ENCODE measurements at regions not wholly inside any gene's neighbourhood (a gene's known extent, or its start where the extent isn't known, plus 50 kb on each side); places are given as distances from the start of the nearest gene placed in this dataset.
"Not testable (repeated sequence)": the region's sequence is repeated elsewhere in the genome, so short reads cannot be mapped to it uniquely, and the experiment has no call there.

GRCh38 chr2:215644233-215644897, 208.5 kb upstream of the FN1 start:
- DNase-seq, result no peak

GRCh38 chr2:215638687-215639086, 202.8 kb upstream of the FN1 start:
- no peak for DNase-seq

GRCh38 chr2:215637651-215638050, 201.8 kb upstream of the FN1 start:
- DNase-seq, result no peak

- DNase-seq, result no peak
Observed at GRCh38 chr2:215636816-215637215, 200.9 kb upstream of the FN1 start.

GRCh38 chr2:215635788-215636139, 199.9 kb upstream of the FN1 start:
- no peak for DNase-seq

- no peak for DNase-seq
Observed at GRCh38 chr2:215635071-215635787, 199.4 kb upstream of the FN1 start.

- no peak for DNase-seq
Observed at GRCh38 chr2:215633360-215633759, 197.5 kb upstream of the FN1 start.

- DNase-seq, result no peak
Observed at GRCh38 chr2:215631696-215632095, 195.8 kb upstream of the FN1 start.

- not testable (repeated sequence) for DNase-seq
Observed at GRCh38 chr2:215630796-215631195, 194.9 kb upstream of the FN1 start.

- no peak for DNase-seq
Observed at GRCh38 chr2:215627771-215628170, 191.9 kb upstream of the FN1 start.

- DNase-seq, result no peak
Observed at GRCh38 chr2:215626812-215627281, 191.0 kb upstream of the FN1 start.

- DNase-seq, result no peak
Observed at GRCh38 chr2:215626063-215626462, 190.2 kb upstream of the FN1 start.

- DNase-seq, result no peak
Observed at GRCh38 chr2:215625207-215625606, 189.3 kb upstream of the FN1 start.

- DNase-seq, result no peak
Observed at GRCh38 chr2:215624423-215624829, 188.6 kb upstream of the FN1 start.

GRCh38 chr2:215622837-215623236, 187.0 kb upstream of the FN1 start:
- no peak for DNase-seq

- DNase-seq, result no peak
Observed at GRCh38 chr2:215621381-215621780, 185.5 kb upstream of the FN1 start.

GRCh38 chr2:215620528-215620927, 184.7 kb upstream of the FN1 start:
- no peak for DNase-seq

GRCh38 chr2:215619989-215620388, 184.1 kb upstream of the FN1 start:
- DNase-seq, result no peak

GRCh38 chr2:215619022-215619958, 183.4 kb upstream of the FN1 start:
- no peak for DNase-seq

- DNase-seq, result no peak
Observed at GRCh38 chr2:215618145-215618544, 182.3 kb upstream of the FN1 start.

GRCh38 chr2:215617060-215617824, 181.4 kb upstream of the FN1 start:
- DNase-seq, result no peak

GRCh38 chr2:215615803-215616174, 179.9 kb upstream of the FN1 start:
- no peak for DNase-seq

Data from activated naive CD4-positive, alpha-beta T cell treated with Interleukin-2 at 50 U/mL for 16 hours (primary cell).